HG03095 (cell line): ENCODE measurements at regions not wholly inside any gene's neighbourhood (a gene's known extent, or its start where the extent isn't known, plus 50 kb on each side); places are given as distances from the start of the nearest gene placed in this dataset.

ENCODE experiments used
- ATAC-seq: cut with Tn5 transposase; IDR thresholded peaks from one replicate; pipeline ENCODE4 v1.9.1; 2021; ENCODE audit warnings: moderate library complexity; ENCODE audit not compliant: unreplicated experiment

- ATAC-seq, result no peak
Measured at GRCh38 chr6:104239971-104240370, 619.7 kb downstream of the HACE1 start.

DNA sequence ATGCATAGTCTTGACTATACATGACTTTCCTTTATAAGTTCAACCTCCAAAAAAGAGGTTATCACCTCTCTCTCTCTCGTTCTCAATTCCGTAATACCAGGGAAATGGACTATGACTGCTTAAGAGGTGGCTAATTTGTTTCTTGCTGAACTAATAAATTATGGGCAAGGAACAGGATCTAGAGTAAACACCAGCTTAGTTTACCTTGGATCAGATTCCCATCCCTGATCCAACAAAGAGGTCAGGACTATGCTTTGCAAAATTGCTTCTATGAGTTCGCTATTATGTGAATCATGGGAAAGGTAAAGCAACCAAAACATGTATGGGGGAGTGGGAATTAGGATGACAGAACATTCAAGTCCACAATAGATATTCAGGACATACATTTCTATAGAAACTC is 630.7 kb downstream of the HACE1 start:
- ATAC-seq, result no peak

- no peak for ATAC-seq
Measured at GRCh38 chr6:104227508-104227907, 632.2 kb downstream of the HACE1 start.

DNA sequence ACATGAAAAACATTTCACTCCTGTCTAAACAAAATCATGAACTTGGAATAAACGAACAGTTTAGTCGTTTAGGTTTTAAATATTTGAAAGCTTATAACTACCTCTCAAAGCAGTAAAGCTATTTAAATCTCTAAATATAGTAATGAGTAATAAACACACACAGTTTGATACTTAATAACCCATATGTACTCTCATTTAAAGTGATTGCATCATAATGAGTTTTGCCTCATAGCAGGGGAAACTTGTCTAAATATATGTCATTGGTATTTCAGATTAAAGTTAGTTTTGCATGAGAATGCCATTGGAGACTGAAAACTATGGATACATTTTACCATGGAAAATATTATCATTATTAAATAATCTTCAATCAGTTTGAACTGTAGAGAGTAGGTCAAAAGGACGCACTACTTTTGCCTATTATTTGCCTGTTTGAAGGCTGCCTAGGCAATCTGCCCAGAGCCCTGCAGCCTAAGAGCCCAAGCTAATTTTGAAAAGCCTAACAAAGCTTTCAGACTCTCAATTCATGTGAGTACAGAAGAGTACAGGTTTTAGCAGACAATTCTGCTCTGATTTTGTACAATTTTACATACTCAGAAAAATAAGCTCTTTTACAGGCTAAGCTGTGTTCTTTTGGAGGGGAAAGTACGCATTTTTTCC is 632.8 kb downstream of the HACE1 start:
- ATAC-seq, result no peak

GRCh38 chr6:104218116-104218515 is 641.6 kb downstream of the HACE1 start:
- no peak for ATAC-seq

DNA sequence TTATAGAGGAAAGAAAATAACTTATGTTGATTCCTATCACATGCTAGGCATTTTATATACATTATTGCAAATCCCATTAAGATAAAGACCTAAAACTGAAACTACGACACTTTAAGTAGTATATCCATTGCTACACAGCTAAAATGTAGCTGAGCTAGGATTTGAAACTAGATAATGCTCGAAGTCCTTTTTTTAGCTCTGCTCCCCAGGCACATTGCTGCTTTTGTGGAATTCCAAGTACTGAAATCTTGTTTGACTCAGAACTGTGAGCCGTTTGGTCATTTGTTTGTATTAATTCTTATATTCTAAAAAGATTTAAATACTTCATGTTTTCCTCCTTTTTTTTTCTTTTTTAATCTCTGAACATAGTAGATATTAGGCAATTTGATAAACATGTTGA is 644.8 kb downstream of the HACE1 start:
- no peak for ATAC-seq

- no peak for ATAC-seq
Measured at GRCh38 chr6:104212977-104213668, 646.6 kb downstream of the HACE1 start.

DNA sequence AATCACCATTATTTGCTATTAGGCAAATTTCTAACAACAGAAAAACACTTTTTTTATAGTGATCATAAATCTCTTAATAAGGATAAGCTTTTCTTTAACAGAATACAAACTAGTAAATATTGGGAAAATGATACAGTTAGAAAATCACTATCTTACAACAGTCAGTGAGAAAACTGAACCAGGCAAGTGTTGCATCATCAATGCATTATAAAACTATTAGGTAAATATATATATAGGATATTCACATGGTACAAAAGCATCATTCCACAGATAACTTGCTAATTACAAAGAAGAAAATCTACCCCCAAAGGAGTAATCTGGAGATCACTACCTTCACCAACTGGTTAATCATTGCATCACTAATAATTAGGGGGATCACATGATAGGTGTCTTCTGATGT is 652.1 kb downstream of the HACE1 start:
- ATAC-seq, result no peak

GRCh38 chr6:104201557-104201956 is 658.2 kb downstream of the HACE1 start:
- ATAC-seq, result no peak

DNA sequence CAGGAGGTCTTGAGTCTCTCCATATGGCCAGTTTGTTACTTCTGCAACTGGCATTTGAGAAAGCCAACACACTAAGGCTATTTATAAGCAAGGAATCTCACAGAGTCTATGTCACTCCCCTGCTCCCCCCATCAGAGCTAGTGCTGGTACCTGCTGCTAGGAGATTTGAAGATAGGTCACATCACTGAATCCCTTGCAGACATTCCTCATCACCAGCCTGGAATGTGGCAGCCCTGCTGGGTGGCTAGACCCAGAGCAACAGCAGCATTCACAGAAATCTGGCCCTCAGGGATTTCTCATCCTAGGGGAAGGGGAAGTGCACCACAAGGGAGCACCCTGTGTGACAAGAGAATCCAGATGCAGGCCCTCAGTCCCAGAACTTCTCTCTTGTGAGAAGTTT is 672.1 kb downstream of the HACE1 start:
- ATAC-seq, result no peak

GRCh38 chr6:104186831-104187230 is 672.9 kb downstream of the HACE1 start:
- no peak for ATAC-seq

- ATAC-seq, result no peak
Measured at GRCh38 chr6:104183816-104184435, 675.8 kb downstream of the HACE1 start.

DNA sequence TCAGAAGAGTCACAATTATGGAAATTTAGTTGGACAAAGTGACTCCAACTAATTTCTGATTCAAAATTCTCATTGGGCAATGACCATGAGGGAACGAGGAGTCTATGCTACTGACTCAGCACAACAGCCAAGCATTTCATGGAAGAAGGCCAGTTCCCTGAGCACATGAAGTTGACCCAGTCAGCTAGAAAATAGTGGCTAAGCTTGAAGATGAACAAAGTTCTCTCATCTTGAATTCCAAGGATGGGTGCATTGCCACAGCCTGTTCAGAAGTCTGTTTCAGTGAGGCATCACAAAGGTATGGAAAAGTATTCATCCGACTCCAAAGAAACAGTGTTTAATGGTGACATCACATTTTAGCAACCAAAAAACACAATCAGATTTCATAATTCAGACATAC is 676.9 kb downstream of the HACE1 start:
- ATAC-seq, result no peak

- no peak for ATAC-seq
Measured at GRCh38 chr6:104173668-104174067, 686.1 kb downstream of the HACE1 start.

DNA sequence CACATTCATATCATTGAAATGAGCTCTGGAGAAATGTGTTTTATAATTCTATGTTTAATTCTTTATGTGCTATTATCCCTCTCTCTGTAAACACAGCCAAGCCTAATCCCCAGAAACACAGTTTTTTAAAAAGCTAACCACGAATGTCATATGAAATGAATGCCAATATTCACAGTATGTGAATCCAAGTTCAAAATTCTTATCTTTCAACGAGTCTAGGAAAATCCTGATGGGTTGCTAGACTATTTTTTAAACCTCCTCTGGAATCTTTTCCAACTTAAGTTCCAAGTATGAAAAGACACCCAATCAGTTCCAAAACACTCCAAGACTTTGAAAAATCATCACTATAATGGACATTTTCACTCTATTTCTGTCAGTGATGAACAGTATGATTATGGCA is 689.3 kb downstream of the HACE1 start:
- ATAC-seq, result no peak

DNA sequence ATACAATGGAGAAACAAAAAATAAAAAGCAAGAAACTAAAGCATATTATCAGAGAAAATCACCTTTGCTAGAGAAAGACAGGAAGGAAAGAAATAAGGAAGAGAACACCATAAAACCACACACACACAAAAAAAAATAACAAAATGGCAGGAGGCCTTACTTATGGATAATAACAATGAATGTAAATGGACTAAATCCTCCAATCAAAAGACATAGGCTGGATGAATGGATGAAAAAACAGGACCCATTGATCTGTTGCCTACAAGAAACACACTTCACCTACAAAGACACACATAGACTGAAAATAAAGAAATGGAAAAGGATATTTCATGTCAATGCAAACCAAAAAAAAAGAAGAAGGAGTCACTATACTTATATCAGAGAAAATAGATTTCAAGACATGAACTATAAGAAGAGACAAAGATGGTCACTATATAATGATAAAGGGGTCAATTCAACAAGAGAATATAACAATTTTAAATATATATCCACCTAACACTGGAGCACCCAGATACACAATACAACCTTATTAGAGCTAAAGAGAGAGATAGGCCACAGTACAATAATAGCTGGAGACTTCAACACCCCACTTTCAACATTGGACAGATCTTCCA is 693.6 kb downstream of the HACE1 start:
- no peak for ATAC-seq

DNA sequence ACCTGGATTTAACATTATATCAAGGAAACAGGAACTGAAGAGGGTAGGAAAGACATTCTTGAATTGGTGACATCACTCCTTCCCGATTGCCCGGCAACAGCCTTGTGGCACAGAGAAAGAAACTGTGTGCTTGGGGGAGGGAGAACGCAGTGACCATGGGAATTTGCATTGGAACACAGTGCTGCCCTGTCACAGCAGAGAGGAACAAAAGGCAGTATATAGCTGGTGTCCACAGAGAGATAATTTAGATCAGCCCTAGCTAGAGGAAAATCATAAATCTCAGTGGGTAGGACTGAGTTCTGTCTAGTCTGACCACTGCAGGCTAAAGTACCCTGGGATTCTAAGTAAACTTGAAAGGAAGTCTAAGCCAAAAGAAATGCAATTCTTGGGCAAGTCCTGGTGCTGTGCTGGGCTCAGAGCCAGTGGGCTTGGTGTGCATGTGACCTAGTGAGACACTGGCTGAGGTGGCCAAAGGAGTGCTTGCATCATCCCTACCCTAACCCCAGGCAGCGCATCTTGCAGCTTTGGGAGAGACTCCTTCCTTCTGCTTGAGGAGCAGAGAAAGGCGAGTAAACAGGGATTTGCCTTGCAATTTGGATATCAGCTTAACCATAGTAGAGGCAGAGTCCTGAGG is 697.6 kb downstream of the HACE1 start:
- no peak for ATAC-seq

DNA sequence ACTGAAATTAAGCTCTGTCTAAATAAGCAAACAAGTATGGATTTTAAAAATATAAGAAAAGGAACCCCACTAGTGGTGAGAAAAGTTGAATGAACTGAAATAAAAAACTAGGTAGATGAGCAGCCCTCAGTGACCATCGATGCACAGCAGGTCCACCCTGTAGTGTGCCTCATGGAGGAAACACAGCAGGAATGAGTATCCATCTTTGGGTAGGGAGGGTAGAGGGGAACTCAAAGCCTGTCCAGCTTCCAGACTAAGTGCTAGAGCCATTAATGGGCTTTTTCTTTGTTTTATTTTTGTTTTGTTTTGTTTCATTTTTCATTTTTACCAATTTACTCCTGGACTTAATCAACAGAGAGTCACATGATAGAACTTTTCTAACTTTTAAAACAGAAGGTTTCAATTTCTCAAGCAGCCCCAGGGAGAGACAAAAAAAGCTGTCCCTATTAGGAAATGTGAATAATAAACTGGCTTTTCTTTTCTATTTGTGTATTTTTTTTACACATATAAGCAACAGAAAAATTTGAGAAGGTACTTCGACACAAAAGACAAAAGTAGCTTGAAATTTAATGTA is 700.6 kb downstream of the HACE1 start:
- ATAC-seq, result no peak

DNA sequence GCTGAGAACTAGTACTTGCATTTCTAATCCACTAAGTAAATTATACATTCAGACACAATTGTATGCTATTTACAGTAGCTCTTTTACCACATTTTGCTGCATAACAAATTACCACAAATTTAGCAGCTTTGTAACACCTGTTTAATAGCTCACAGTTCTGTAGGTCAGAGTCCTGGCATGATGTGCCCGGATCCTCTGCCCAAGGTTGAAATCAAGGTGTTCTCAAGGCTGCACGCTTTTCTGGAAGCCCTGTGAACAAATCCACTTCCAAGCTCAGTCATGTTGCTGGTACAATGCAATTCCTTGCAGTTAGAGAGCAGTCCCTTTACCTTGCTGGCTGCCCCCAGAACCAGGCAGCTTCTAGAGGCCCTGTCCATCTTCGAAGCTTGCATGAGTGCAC is 716.0 kb downstream of the HACE1 start:
- no peak for ATAC-seq

DNA sequence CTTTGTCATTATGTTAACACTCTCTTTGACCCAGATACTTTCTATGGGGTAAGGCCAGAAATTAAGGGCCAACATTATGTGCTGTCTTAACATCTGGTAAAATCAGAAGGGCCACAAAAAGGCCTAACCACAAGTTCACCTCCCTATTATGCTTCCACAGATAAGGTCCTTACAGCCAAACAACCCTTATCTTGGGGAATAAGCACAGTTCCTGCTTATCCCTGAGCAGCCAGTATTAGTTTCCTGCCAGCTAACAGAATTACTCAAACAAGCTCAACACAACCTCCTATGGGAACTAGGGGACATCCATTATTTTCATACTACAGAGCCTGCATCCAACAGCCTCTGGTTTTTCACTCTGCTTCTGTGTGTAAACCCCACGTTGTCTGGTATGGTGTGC is 724.8 kb downstream of the HACE1 start:
- ATAC-seq, result no peak

- ATAC-seq, result no peak
Measured at GRCh38 chr6:104130343-104130742, 729.4 kb downstream of the HACE1 start.
